DMS79 treated with DMSO at 0.1 percent for 48 hours (cell line): ENCODE measurements at regions not wholly inside any gene's neighbourhood (a gene's known extent, or its start where the extent isn't known, plus 50 kb on each side); places are given as distances from the start of the nearest gene placed in this dataset.

Experiments used
- DNase-seq: peaks from one replicate; lab custom pipeline; 2025; lab: John Stamatoyannopoulos, UW

DNA sequence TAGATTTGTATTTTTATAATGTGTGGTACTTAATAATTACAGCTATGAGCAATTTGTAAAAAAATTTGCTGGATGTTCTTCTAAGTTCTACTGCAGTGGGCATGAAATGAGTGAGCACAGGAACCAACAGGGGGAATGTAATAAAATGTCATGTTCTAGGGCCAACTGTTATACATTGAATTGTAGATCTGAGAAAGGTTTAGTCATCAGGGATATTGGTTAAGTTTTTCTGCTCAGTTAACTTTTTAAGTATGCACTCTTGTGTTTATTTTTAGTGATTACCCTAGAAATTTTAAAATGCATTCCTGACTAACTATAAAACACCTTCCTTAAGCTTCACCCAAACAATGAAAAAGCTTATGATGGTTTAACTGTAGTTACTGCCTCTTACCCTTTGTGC is 101.8 kb downstream of the CAND1 start:
- peak; percentile 38 for DNase-seq

GRCh38 chr12:67377021-67377420 is 107.9 kb downstream of the CAND1 start:
- DNase-seq, result no peak

GRCh38 chr12:67377541-67377940 is 108.4 kb downstream of the CAND1 start:
- DNase-seq, result no peak

- no peak for DNase-seq
Observed at GRCh38 chr12:67382241-67382871, 113.2 kb downstream of the CAND1 start.

GRCh38 chr12:67386869-67387565 is 117.9 kb downstream of the CAND1 start:
- no peak for DNase-seq

- DNase-seq, result no peak
Observed at GRCh38 chr12:67388331-67389138, 119.4 kb downstream of the CAND1 start.

DNA sequence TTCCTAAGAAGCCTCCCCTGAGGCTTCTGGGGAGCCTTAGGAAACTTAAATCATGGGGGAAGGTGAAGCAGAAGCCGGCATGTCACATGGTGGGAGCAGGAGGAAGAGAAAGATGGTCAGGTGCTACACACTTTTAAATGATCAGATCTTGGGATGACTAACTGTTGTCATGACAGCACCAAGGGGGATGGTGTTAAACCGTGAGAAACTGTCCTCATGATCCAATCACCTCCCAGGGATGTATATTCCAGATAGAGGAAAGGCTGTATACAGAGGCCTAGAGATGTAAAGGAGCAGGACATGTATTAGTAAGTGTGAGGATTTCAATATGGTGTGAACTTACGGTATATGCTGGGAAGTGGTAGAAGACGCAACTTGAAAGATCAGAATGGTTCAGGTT is 121.1 kb downstream of the CAND1 start:
- no peak for DNase-seq

DNA sequence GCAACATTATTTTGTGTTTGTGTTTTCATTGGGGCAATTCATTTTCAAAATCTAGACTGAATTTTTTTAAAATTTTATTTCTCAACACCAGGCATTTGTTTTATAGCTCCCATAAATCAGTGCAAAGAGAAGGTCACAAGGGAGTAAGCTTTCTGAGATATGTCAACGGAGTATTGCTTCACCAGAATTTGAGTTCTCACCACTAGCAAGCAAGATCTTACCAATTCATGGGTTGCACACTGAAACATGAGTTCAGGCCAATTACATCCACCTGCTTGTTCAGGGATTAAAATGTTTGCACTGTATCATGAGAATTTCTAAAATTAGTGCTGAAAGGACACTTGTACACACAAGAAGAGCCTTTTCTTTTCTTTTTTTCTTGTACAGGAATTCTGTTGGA is 121.9 kb downstream of the CAND1 start:
- DNase-seq, result no peak

DNA sequence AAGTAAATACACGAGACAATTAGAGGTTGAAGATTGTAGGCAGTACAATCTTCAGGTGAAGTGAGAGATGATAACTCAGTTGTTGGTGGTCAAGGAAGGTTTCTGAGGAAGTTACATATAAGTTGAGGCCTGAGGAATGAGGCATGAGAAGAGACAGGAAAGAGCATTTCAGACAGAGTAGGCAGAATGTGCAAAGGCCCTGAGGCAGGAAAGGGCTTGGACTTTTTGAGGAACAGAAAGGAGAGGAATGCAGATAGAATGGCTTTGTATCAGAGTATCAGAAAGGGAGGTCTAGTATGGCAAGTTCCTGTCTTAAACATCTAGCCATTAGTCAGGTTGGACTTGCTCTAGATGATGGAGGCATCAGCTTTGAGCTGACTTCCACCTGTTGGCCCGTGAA is 122.5 kb downstream of the CAND1 start:
- DNase-seq, result no peak

- DNase-seq, result no peak
Observed at GRCh38 chr12:67394550-67394949, 125.4 kb downstream of the CAND1 start.

GRCh38 chr12:67400742-67401141 is 131.6 kb downstream of the CAND1 start:
- no peak for DNase-seq

DNA sequence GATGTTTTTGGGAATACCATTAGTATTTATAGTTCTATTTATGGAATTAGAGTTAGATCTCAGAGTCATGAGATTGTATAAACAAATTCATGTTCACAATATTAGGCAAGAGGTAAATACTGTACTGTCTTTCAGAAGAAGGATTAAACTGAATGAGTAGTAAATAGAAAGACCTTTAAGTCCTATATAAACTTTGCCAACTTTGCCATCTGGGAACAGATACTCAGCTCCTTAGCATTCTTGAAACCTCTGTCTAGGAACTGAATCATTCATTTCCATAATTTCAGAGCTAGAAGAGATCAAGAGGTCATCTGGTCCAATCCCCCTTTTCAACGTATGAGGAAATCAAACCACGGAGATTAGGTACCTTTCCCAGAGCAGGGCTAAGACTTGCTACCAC is 141.1 kb downstream of the CAND1 start:
- no peak for DNase-seq

GRCh38 chr12:67410667-67411067 is 141.5 kb downstream of the CAND1 start:
- DNase-seq, result no peak

- no peak for DNase-seq
Observed at GRCh38 chr12:67411562-67411961, 142.4 kb downstream of the CAND1 start.

- peak; percentile 41 for DNase-seq
Observed at GRCh38 chr12:67413577-67413976, 144.4 kb downstream of the CAND1 start.

- no peak for DNase-seq
Observed at GRCh38 chr12:67414011-67414715, 145.0 kb downstream of the CAND1 start.

DNA sequence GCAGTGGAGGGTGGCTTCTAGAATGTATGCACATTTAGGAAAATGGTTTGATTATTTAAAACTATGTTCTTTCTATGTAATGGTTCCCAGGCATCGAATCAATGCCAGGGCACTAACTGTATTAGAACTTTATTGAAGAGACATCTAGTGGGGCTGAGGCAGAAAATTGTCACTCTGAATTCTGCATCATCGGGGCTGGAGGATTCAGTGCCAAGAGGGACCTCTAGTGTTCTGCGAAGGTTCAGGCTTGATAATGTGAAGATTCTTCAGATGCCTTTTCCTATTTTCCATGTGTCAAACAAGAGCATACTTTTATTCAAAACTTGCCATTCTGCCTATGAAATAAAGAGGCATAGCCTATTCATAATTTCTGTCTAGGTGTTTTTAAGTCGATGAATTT is 146.3 kb downstream of the CAND1 start:
- no peak for DNase-seq

DNA sequence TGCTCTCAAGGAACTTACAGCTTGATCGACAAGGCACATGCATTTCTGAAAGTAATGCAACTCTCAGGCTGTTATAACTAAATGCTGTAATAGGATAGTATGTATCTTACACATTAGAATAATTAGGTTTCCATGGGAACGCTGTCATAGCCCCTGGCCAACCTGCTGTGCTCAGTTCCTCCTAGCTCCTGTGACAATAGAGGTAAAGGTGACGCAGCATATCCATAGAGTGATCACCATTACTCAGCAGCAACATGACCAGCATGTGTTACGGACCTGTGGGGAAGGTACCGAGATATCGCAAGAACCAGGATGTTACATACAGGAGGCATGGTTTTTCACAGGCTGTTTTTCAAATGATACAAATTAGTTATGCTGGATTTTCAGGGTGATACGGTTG is 150.7 kb downstream of the CAND1 start:
- no peak for DNase-seq

DNA sequence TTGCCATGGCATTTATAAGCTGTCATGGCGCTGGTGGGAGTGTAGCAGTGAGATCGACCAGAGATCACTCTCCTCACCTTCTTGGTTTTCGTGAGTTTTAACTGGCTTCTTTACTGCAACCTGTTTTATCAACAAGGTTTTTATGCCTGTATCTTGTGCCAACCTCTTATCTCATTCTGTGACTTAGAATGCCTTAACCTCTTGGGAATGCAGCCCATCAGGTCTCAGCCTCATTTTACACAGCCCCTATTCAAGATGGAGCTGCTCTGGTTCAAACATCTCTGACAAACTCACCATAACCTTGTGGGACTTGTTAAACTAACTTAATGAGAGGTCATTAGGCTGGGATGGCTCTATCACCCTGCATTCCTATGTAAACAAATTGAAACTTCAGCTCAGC is 151.3 kb downstream of the CAND1 start:
- no peak for DNase-seq

- DNase-seq, result no peak
Observed at GRCh38 chr12:67422081-67422480, 152.9 kb downstream of the CAND1 start.

GRCh38 chr12:67424784-67425183 is 155.6 kb downstream of the CAND1 start:
- no peak for DNase-seq

- no peak for DNase-seq
Observed at GRCh38 chr12:67425394-67425793, 156.2 kb downstream of the CAND1 start.

DNA sequence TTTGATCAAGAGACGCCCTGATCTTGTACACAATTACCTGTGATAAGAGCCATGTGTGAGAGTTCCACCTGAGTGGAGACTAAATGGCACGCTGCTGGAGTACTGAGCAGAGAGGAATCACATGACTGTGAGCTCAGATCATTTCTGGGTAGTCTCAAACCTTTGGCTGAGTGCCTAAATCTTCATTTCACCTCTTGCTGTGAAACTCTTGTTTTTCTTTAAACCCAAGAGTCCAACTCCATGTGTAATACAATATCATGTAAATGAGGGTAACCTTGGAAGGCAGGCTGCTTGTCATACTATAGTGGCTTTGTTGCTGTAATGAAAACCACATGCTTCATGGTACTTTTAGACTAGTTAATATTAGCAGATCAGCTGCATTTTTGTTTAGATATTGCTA is 156.9 kb downstream of the CAND1 start:
- peak; percentile 92 for DNase-seq
